IMR-90 (cell line): ENCODE measurements at regions not wholly inside any gene's neighbourhood (a gene's known extent, or its start where the extent isn't known, plus 50 kb on each side); places are given as distances from the start of the nearest gene placed in this dataset.

Experiments used
- ATAC-seq: fragments of 200-7000 bp; cut with Tn5 transposase; 2 replicates; pipeline ENCODE4 v1.9.1; 2020; ENCODE audit warnings: low read depth, mild to moderate bottlenecking, moderate library complexity
- BruUV-seq: library from RNA; stranded (reverse); fragments of 400-500 nt; replicated peaks from 2 replicates; lab custom pipeline; 2021; lab: Mats Ljungman, UMichigan
- CTCF ChIA-PET: fragments of 300-600 bp; formaldehyde crosslinking; extraction: SDS; loops from one replicate; lab custom pipeline; 2021; ENCODE audit warnings: antibody characterized with exemption; lab: Yijun Ruan, JAX
- POLR2A ChIA-PET: fragments of 300-600 bp; sonication (Branson Sonifier 250); formaldehyde crosslinking; loops from one replicate; lab custom pipeline; 2022; ENCODE audit warnings: antibody characterized with exemption; ENCODE audit not compliant: unreplicated experiment; lab: Charles Lee
- DNase-seq: peaks from one replicate; pipeline ENCODE4 v3.0.0; 2013
- H2AFZ ChIP-seq: replicated peaks from 2 replicates; pipeline ENCODE3; 2013; ENCODE audit warnings: low read length, mild to moderate bottlenecking; ENCODE audit not compliant: poor library complexity
- H2AK5ac ChIP-seq: 2 replicates; pipeline ENCODE4 v1.6.1; 2013; ENCODE audit warnings: low read depth, low read length, inconsistent platforms
- H2AK9ac ChIP-seq: replicated peaks from 2 replicates; pipeline ENCODE3; 2013; ENCODE audit warnings: mild to moderate bottlenecking, low read depth, low read length, moderate library complexity; ENCODE audit not compliant: poor library complexity
- H2BK120ac ChIP-seq: 2 replicates; pipeline ENCODE4 v1.6.1; 2013; ENCODE audit warnings: low read depth, low read length, inconsistent platforms
- H2BK15ac ChIP-seq: 3 replicates; pipeline ENCODE4 v1.6.1; 2013; ENCODE audit warnings: low read depth, low read length, inconsistent platforms
- H2BK20ac ChIP-seq: 2 replicates; pipeline ENCODE4 v1.6.1; 2013; ENCODE audit warnings: low read depth, mild to moderate bottlenecking, inconsistent platforms, low read length, moderate library complexity
- H2BK5ac ChIP-seq: 2 replicates; pipeline ENCODE4 v1.6.1; 2013; ENCODE audit warnings: mild to moderate bottlenecking, low read depth, low read length, inconsistent platforms; ENCODE audit not compliant: poor library complexity, severe bottlenecking
- H3K14ac ChIP-seq: replicated peaks from 2 replicates; pipeline ENCODE4 v1.6.1; 2013; ENCODE audit warnings: low read depth, low read length, inconsistent platforms
- H3K18ac ChIP-seq: 2 replicates; pipeline ENCODE4 v1.6.1; 2013; ENCODE audit warnings: low read depth, low read length, control low read depth
- H3K23ac ChIP-seq: 2 replicates; pipeline ENCODE4 v1.6.1; 2013; ENCODE audit warnings: low read depth, low read length, inconsistent platforms
- H3K27ac ChIP-seq: 2 replicates; pipeline ENCODE4 v1.5.1; 2013; ENCODE audit warnings: mild to moderate bottlenecking, control low read depth, low read length; ENCODE audit not compliant: insufficient read depth
- H3K27me3 ChIP-seq: 2 replicates; pipeline ENCODE4 v1.6.1; 2013; ENCODE audit warnings: low read length; ENCODE audit not compliant: control insufficient read depth, insufficient read depth
- H3K36me3 ChIP-seq: 2 replicates; pipeline ENCODE4 v1.6.1; 2013; ENCODE audit warnings: low read length, mixed read lengths; ENCODE audit not compliant: control insufficient read depth, insufficient read depth
- H3K4ac ChIP-seq: 2 replicates; pipeline ENCODE4 v1.6.1; 2013; ENCODE audit warnings: low read depth, low read length, inconsistent platforms
- H3K4me1 ChIP-seq: 2 replicates; pipeline ENCODE4 v1.6.1; 2013; ENCODE audit warnings: low read length, mixed read lengths; ENCODE audit not compliant: control insufficient read depth, insufficient read depth
- H3K4me2 ChIP-seq: 2 replicates; pipeline ENCODE4 v1.6.1; 2013; ENCODE audit warnings: low read depth, mild to moderate bottlenecking, control low read depth, low read length, moderate library complexity
- H3K4me3 ChIP-seq: 2 replicates; pipeline ENCODE4 v1.5.1; 2013; ENCODE audit warnings: low read depth, mild to moderate bottlenecking, control low read depth, low read length, moderate library complexity; ENCODE audit not compliant: insufficient read depth
- H3K56ac ChIP-seq: 2 replicates; pipeline ENCODE4 v1.6.1; 2013; ENCODE audit warnings: low read length, inconsistent platforms; ENCODE audit not compliant: insufficient read depth; ENCODE audit errors: extremely low read depth
- H3K79me1 ChIP-seq, 2 experiments: 2 replicates each; pipeline ENCODE4 v1.6.1; 2013; ENCODE audit warnings: low read length in 2 of 2, inconsistent platforms in 1 of 2, low read depth in 1 of 2
- H3K9ac ChIP-seq: 2 replicates; pipeline ENCODE4 v1.6.1; 2013; ENCODE audit warnings: low read depth, low read length, control low read depth
- H3K9me1 ChIP-seq: 2 replicates; pipeline ENCODE4 v1.6.1; 2013; ENCODE audit warnings: low read length, inconsistent platforms; ENCODE audit not compliant: insufficient read depth
- H3K9me3 ChIP-seq: 2 replicates; pipeline ENCODE4 v1.6.1; 2013; ENCODE audit warnings: low read length; ENCODE audit not compliant: control insufficient read depth, insufficient read depth
- H4K20me1 ChIP-seq: 2 replicates; pipeline ENCODE4 v1.6.1; 2013; ENCODE audit warnings: low read length, inconsistent platforms; ENCODE audit not compliant: insufficient read depth
- H4K5ac ChIP-seq: 2 replicates; pipeline ENCODE4 v1.6.1; 2013; ENCODE audit warnings: mild to moderate bottlenecking, low read depth, low read length, control low read depth
- H4K8ac ChIP-seq, 2 experiments: 2 replicates each; pipeline ENCODE4 v1.6.1; 2013; ENCODE audit warnings: low read depth in 2 of 2, low read length in 2 of 2, control low read depth in 1 of 2, inconsistent platforms in 1 of 2
- H4K91ac ChIP-seq: 2 replicates; pipeline ENCODE4 v1.6.1; 2013; ENCODE audit warnings: low read depth, low read length, inconsistent platforms; ENCODE audit not compliant: insufficient read depth
- BHLHE40 ChIP-seq: fragments of 150-350 bp; IDR thresholded peaks from 2 replicates; pipeline ENCODE4 v1.6.1; 2016; ENCODE audit warnings: mild to moderate bottlenecking, low read depth, low read length
- CEBPB ChIP-seq: IDR thresholded peaks from 2 replicates; pipeline ENCODE4 v1.6.1; 2012; ENCODE audit warnings: low read depth, low read length, improper control_type of control experiment
- CHD1 ChIP-seq: IDR thresholded peaks from 2 replicates; pipeline ENCODE4 v1.6.1; 2012; ENCODE audit warnings: low read depth, low read length, improper control_type of control experiment
- CTCF ChIP-seq: conservative IDR thresholded peaks from 2 replicates; pipeline ENCODE4 v1.5.1; 2012; ENCODE audit warnings: mild to moderate bottlenecking, low read depth, low read length, improper control_type of control experiment
- ELK1 ChIP-seq: fragments of 150-350 bp; IDR thresholded peaks from 2 replicates; pipeline ENCODE4 v1.6.1; 2016; ENCODE audit warnings: low read depth, mild to moderate bottlenecking, low read length, moderate library complexity, borderline replicate concordance
- FOS ChIP-seq: fragments of 150-350 bp; IDR thresholded peaks from 2 replicates; pipeline ENCODE4 v1.6.1; 2016; ENCODE audit warnings: low read depth, low read length
- MAFK ChIP-seq: IDR thresholded peaks from 2 replicates; pipeline ENCODE4 v1.6.1; 2012; ENCODE audit warnings: low read depth, low read length, improper control_type of control experiment
- MAZ ChIP-seq: IDR thresholded peaks from 2 replicates; pipeline ENCODE4 v1.6.1; 2012; ENCODE audit warnings: low read depth, mild to moderate bottlenecking, low read length, improper control_type of control experiment, moderate library complexity, borderline replicate concordance
- MXI1 ChIP-seq: IDR thresholded peaks from 2 replicates; pipeline ENCODE4 v1.6.1; 2012; ENCODE audit warnings: low read depth, mild to moderate bottlenecking, low read length, moderate library complexity, borderline replicate concordance
- NFE2L2 ChIP-seq: fragments of 150-350 bp; IDR thresholded peaks from 2 replicates; pipeline ENCODE4 v1.6.1; 2016; ENCODE audit warnings: low read depth, mild to moderate bottlenecking, low read length
- POLR2A ChIP-seq: IDR thresholded peaks from 2 replicates; pipeline ENCODE4 v1.6.1; 2012; ENCODE audit warnings: mild to moderate bottlenecking, low read depth, low read length
- RAD21 ChIP-seq: IDR thresholded peaks from 2 replicates; pipeline ENCODE4 v1.6.1; 2012; ENCODE audit warnings: low read length, improper control_type of control experiment
- RCOR1 ChIP-seq: IDR thresholded peaks from 2 replicates; pipeline ENCODE4 v1.6.1; 2012; ENCODE audit warnings: mild to moderate bottlenecking, low read length, improper control_type of control experiment; ENCODE audit not compliant: insufficient replicate concordance
- RFX5 ChIP-seq: IDR thresholded peaks from 2 replicates; pipeline ENCODE4 v1.8.0; 2012; ENCODE audit warnings: low read depth, mild to moderate bottlenecking, low read length, moderate library complexity
- SMC3 ChIP-seq: fragments of 150-350 bp; IDR thresholded peaks from 2 replicates; pipeline ENCODE4 v1.6.1; 2016; ENCODE audit warnings: low read depth, mild to moderate bottlenecking, antibody characterized with exemption, low read length, moderate library complexity
- USF2 ChIP-seq: fragments of 150-350 bp; IDR thresholded peaks from 2 replicates; pipeline ENCODE4 v1.6.1; 2017; ENCODE audit warnings: mild to moderate bottlenecking, antibody characterized with exemption, low read length, low read depth
- WGBS, 2 experiments: methylation state at CpG; one replicate each; pipeline versions ENCODE4 v1.1.5 to v1.1.7; 2013; ENCODE audit warnings: missing lambda C conversion rate in 2 of 2; ENCODE audit not compliant: insufficient read length in 1 of 2; ENCODE audit errors: extremely low coverage in 2 of 2; 5-methylcytosine and 5-hydroxymethylcytosine counted together
- dilution Hi-C: fragments of 300-500 bp; cut with HindIII; formaldehyde crosslinking; loops from one replicate; pipeline ENCODE4 v1.14.3; 2018; ENCODE audit warnings: low sequenced_read_pairs; ENCODE audit not compliant: unreplicated experiment
- in situ Hi-C: fragments of 300-500 bp; cut with MboI; formaldehyde crosslinking; loops from 3 replicates; pipeline ENCODE4 v1.14.3; 2019; ENCODE audit warnings: low sequenced_read_pairs, inconsistent platforms, mixed read lengths
- intact Hi-C: fragments of 100-400 bp; cut with micrococcal nuclease; formaldehyde crosslinking; loops from 2 replicates; pipeline ENCODE4 v1.10.0; 2022

GRCh38 chr4:148561467-148561866 is 119.3 kb upstream of the NR3C2 start:
- H3K18ac ChIP-seq, result no peak overlapping the region
- no peak overlapping the region for H4K91ac ChIP-seq
- intact Hi-C loops (no loop called here), dilution Hi-C loops (no loop called here), in situ Hi-C loops (no loop called here)
- H4K5ac ChIP-seq, result no peak overlapping the region
- ChIA-PET CTCF (no interaction called here), POLR2A (no interaction called here)
- no peak overlapping the region for H3K14ac ChIP-seq
- BruUV-seq, result no TSS peak
- no peak overlapping the region for H2BK15ac ChIP-seq
- ATAC-seq, result no peak
- H3K27ac ChIP-seq, result no peak overlapping the region
- H3K9me3 ChIP-seq, result no peaks in the 10 kb centered on the region
- no peak overlapping the region for H4K8ac ChIP-seq
- no CpG with 5 or more reads among the region's 1 CpG for WGBS, 2 experiments
- no peak overlapping the region for H2BK5ac ChIP-seq
- H3K4me3 ChIP-seq, result no peak overlapping the region
- no peaks in the 10 kb centered on the region for H3K4me1 ChIP-seq
- no peak overlapping the region for H2BK20ac ChIP-seq
- no peak overlapping the region for H3K9ac ChIP-seq
- H3K4me2 ChIP-seq, result no peak overlapping the region
- H2BK120ac ChIP-seq, result no peak overlapping the region
- no peak overlapping the region for H2AK5ac ChIP-seq
- no peak overlapping the region for H3K56ac ChIP-seq
- no peak for TF ChIP-seq USF2
- TF ChIP-seq CHD1, result no peak
- no peak for TF ChIP-seq ELK1
- no peak for TF ChIP-seq MAZ
- no peak for TF ChIP-seq POLR2A
- TF ChIP-seq CEBPB, result no peak
- no peak for TF ChIP-seq NFE2L2
- TF ChIP-seq MAFK, result no peak
- no peak for TF ChIP-seq SMC3
- TF ChIP-seq RAD21, result no peak
- no peak for TF ChIP-seq FOS
- no peak for TF ChIP-seq BHLHE40
- no peak for TF ChIP-seq MXI1
- no peak for TF ChIP-seq RFX5
- TF ChIP-seq CTCF, result no peak
- TF ChIP-seq RCOR1, result no peak
- no peak overlapping the region for H3K23ac ChIP-seq
- H3K9me1 ChIP-seq, result no peaks in the 10 kb centered on the region
- DNase-seq, result no peak
- no peaks in the 10 kb centered on the region for H4K20me1 ChIP-seq
- H3K27me3 ChIP-seq, result no peaks in the 10 kb centered on the region
- H3K79me1 ChIP-seq, result no peaks in the 10 kb centered on the region
- no peak overlapping the region for H2AK9ac ChIP-seq
- no peaks in the 10 kb centered on the region for H3K36me3 ChIP-seq
- H3K4ac ChIP-seq, result no peak overlapping the region
- no peak overlapping the region for H2AFZ ChIP-seq
